H9 (cell line): ENCODE measurements at regions not wholly inside any gene's neighbourhood (a gene's known extent, or its start where the extent isn't known, plus 50 kb on each side); places are given as distances from the start of the nearest gene placed in this dataset.

ENCODE experiments used
- DNase-seq: peaks from one replicate; pipeline ENCODE4 v3.0.0-alpha.2; 2017
- H2AFZ ChIP-seq: one replicate; pipeline ENCODE4 v1.6.1; 2013; ENCODE audit warnings: mild to moderate bottlenecking, low read length, control low read depth, moderate library complexity
- H2AK5ac ChIP-seq: 2 replicates; pipeline ENCODE4 v1.6.1; 2013; ENCODE audit warnings: low read length, control low read depth, mixed read lengths; ENCODE audit not compliant: insufficient read length
- H2BK120ac ChIP-seq: one replicate; pipeline ENCODE4 v1.6.1; 2013; ENCODE audit warnings: low read depth, mild to moderate bottlenecking, low read length, control low read depth, inconsistent platforms; ENCODE audit not compliant: poor library complexity, severe bottlenecking
- H2BK12ac ChIP-seq: 2 replicates; pipeline ENCODE4 v1.6.1; 2013; ENCODE audit warnings: low read length, control low read depth, mixed read lengths, low read depth; ENCODE audit not compliant: insufficient read length
- H2BK15ac ChIP-seq: 2 replicates; pipeline ENCODE4 v1.6.1; 2013; ENCODE audit warnings: low read depth, low read length, control low read depth
- H2BK20ac ChIP-seq: one replicate; pipeline ENCODE4 v1.6.1; 2013; ENCODE audit warnings: low read depth, mild to moderate bottlenecking, low read length, control low read depth, inconsistent platforms; ENCODE audit not compliant: poor library complexity, severe bottlenecking
- H2BK5ac ChIP-seq: 2 replicates; pipeline ENCODE4 v1.6.1; 2013; ENCODE audit warnings: low read length, control low read depth, mixed read lengths; ENCODE audit not compliant: insufficient read length
- H3K14ac ChIP-seq: 2 replicates; pipeline ENCODE4 v1.6.1; 2013; ENCODE audit warnings: low read length, control low read depth; ENCODE audit not compliant: insufficient read depth
- H3K18ac ChIP-seq: 2 replicates; pipeline ENCODE4 v1.6.1; 2013; ENCODE audit warnings: low read depth, mild to moderate bottlenecking, mixed read lengths, low read length, control low read depth; ENCODE audit not compliant: insufficient read length
- H3K23ac ChIP-seq: 2 replicates; pipeline ENCODE4 v1.6.1; 2013; ENCODE audit warnings: low read length, control low read depth, mixed read lengths, low read depth; ENCODE audit not compliant: insufficient read length
- H3K23me2 ChIP-seq: 2 replicates; pipeline ENCODE4 v1.6.1; 2013; ENCODE audit warnings: low read depth, mild to moderate bottlenecking, mixed read lengths, low read length, control low read depth; ENCODE audit not compliant: insufficient read length, poor library complexity, severe bottlenecking
- H3K27ac ChIP-seq: 2 replicates; pipeline ENCODE4 v1.5.1; 2013; ENCODE audit warnings: low read length, control low read depth, mixed read lengths, low read depth; ENCODE audit not compliant: insufficient read length
- H3K27me3 ChIP-seq: 2 replicates; pipeline ENCODE4 v1.6.1; 2013; ENCODE audit warnings: low read length, control low read depth, inconsistent platforms; ENCODE audit not compliant: insufficient read depth
- H3K4ac ChIP-seq: 2 replicates; pipeline ENCODE4 v1.6.1; 2013; ENCODE audit warnings: low read depth, mild to moderate bottlenecking, control low read depth, inconsistent platforms, low read length, moderate library complexity
- H3K4me1 ChIP-seq: 2 replicates; pipeline ENCODE4 v1.6.1; 2013; ENCODE audit warnings: low read length, control low read depth, inconsistent platforms; ENCODE audit not compliant: insufficient read depth
- H3K4me2 ChIP-seq: 2 replicates; pipeline ENCODE4 v1.6.1; 2013; ENCODE audit warnings: low read length, control low read depth, mixed read lengths; ENCODE audit not compliant: insufficient read length, insufficient read depth
- H3K56ac ChIP-seq: 2 replicates; pipeline ENCODE4 v1.6.1; 2013; ENCODE audit warnings: low read depth, mild to moderate bottlenecking, mixed read lengths, low read length, control low read depth; ENCODE audit not compliant: insufficient read length
- H3K79me1 ChIP-seq: 2 replicates; pipeline ENCODE4 v1.6.1; 2013; ENCODE audit warnings: low read depth, mild to moderate bottlenecking, moderate library complexity, low read length, control low read depth, inconsistent platforms; ENCODE audit not compliant: insufficient read depth, poor library complexity, severe bottlenecking
- H3K79me2 ChIP-seq: 2 replicates; pipeline ENCODE4 v1.6.1; 2013; ENCODE audit warnings: low read length, control low read depth, inconsistent platforms; ENCODE audit not compliant: insufficient read depth
- H3K9ac ChIP-seq: 2 replicates; pipeline ENCODE4 v1.6.1; 2013; ENCODE audit warnings: low read length, control low read depth, mixed read lengths; ENCODE audit not compliant: insufficient read length; ENCODE audit errors: extremely low read depth
- H3K9me3 ChIP-seq: one replicate; pipeline ENCODE4 v1.6.1; 2013; ENCODE audit warnings: low read depth, low read length, inconsistent platforms; ENCODE audit not compliant: control insufficient read depth
- H3T11ph ChIP-seq: one replicate; pipeline ENCODE4 v1.6.1; 2013; ENCODE audit warnings: mild to moderate bottlenecking, low read length, control low read depth, inconsistent platforms
- H4K20me1 ChIP-seq: one replicate; pipeline ENCODE4 v1.6.1; 2013; ENCODE audit not compliant: control insufficient read depth, insufficient read length, insufficient read depth
- H4K5ac ChIP-seq: 2 replicates; pipeline ENCODE4 v1.6.1; 2013; ENCODE audit warnings: low read depth, mild to moderate bottlenecking, mixed read lengths, low read length, control low read depth; ENCODE audit not compliant: insufficient read length
- H4K8ac ChIP-seq: replicated peaks from 2 replicates; pipeline ENCODE4 v1.6.1; 2013; ENCODE audit warnings: low read length, control low read depth, mixed read lengths, low read depth; ENCODE audit not compliant: insufficient read length
- H4K91ac ChIP-seq: 2 replicates; pipeline ENCODE4 v1.6.1; 2013; ENCODE audit warnings: low read depth, mild to moderate bottlenecking, moderate library complexity, mixed read lengths, low read length, control low read depth; ENCODE audit not compliant: insufficient read length
- H3K27ac Mint-ChIP-seq, 3 experiments: 2 replicates in 2 of 3; 3 replicates in 1 of 3; pipeline ENCODE4 v1.8.0; 2020 to 2021; ENCODE audit warnings: mixed read lengths in 3 of 3, mild to moderate bottlenecking in 1 of 3, moderate library complexity in 1 of 3
- H3K27me3 Mint-ChIP-seq: 2 replicates; pipeline ENCODE4 v1.8.0; 2021; ENCODE audit warnings: low read depth, mild to moderate bottlenecking, moderate library complexity, mixed read lengths
- H3K36me3 Mint-ChIP-seq, 3 experiments: 2 replicates in 2 of 3; 3 replicates in 1 of 3; pipeline ENCODE4 v1.8.0; 2020 to 2021; ENCODE audit warnings: low read depth in 3 of 3, mixed read lengths in 3 of 3; ENCODE audit not compliant: insufficient read depth in 1 of 3
- H3K4me1 Mint-ChIP-seq, 2 experiments: 2 replicates each; pipeline ENCODE4 v1.8.0; 2020; ENCODE audit warnings: mixed read lengths in 2 of 2
- H3K4me3 Mint-ChIP-seq, 2 experiments: 2 replicates in 1 of 2; 3 replicates in 1 of 2; pipeline ENCODE4 v1.8.0; 2020 to 2021; ENCODE audit warnings: mild to moderate bottlenecking in 2 of 2, mixed read lengths in 2 of 2, moderate library complexity in 1 of 2
- H3K9me3 Mint-ChIP-seq, 2 experiments: 2 replicates in 1 of 2; 3 replicates in 1 of 2; pipeline ENCODE4 v1.8.0; 2020; ENCODE audit warnings: mild to moderate bottlenecking in 2 of 2, mixed read lengths in 2 of 2, moderate library complexity in 1 of 2
- CTCF ChIP-seq: fragments of 200-600 bp; sonication (generic); conservative IDR thresholded peaks from 3 replicates; pipeline ENCODE4 v1.8.0; 2021; ENCODE audit warnings: antibody characterized with exemption, mild to moderate bottlenecking
- WGBS: extraction: QIAGEN DNeasy Blood & Tissue Kit; methylation state at CpG from one replicate; pipeline ENCODE4 v1.1.7; 2013; ENCODE audit warnings: missing lambda C conversion rate, low lambda C conversion rate, mixed read lengths; ENCODE audit not compliant: insufficient read length; ENCODE audit errors: extremely low coverage; 5-methylcytosine and 5-hydroxymethylcytosine counted together

- no peak overlapping the region for H2BK15ac ChIP-seq
- H3T11ph ChIP-seq: no peak overlapping the region
- no peaks in the 10 kb centered on the region for H4K20me1 ChIP-seq
- no peak overlapping the region for H2AFZ ChIP-seq
- H3K79me1 ChIP-seq: no peaks in the 10 kb centered on the region
- Mint-ChIP-seq H3K27ac (no peak overlapping the region; a peak in 2 of 7 replicates), H3K4me3 (no peak overlapping the region), H3K27me3 (no peaks in the 10 kb centered on the region), H3K9me3 (peaks cover 0 to 3% of the 10 kb centered on the region in 2 experiments; a peak in 1 of 5 replicates), H3K4me1 (no peaks in the 10 kb centered on the region), H3K36me3 (no peaks in the 10 kb centered on the region)
- H2BK5ac ChIP-seq: no peak overlapping the region
- no peaks in the 10 kb centered on the region for H3K27me3 ChIP-seq
- H3K79me2 ChIP-seq: no peaks in the 10 kb centered on the region
- no peak overlapping the region for H4K8ac ChIP-seq
- no peak overlapping the region for H3K18ac ChIP-seq
- no peak overlapping the region for H3K56ac ChIP-seq
- no peak overlapping the region for H2BK12ac ChIP-seq
- no peak overlapping the region for H3K27ac ChIP-seq
- H3K4me2 ChIP-seq: no peak overlapping the region
- no peak overlapping the region for H4K5ac ChIP-seq
- H3K4me1 ChIP-seq: no peaks in the 10 kb centered on the region
- DNase-seq: no peak
- no peak overlapping the region for H2BK120ac ChIP-seq
- no peaks in the 10 kb centered on the region for H3K9me3 ChIP-seq
- H4K91ac ChIP-seq: no peak overlapping the region
- no peak overlapping the region for H2BK20ac ChIP-seq
- WGBS: no CpG with 5 or more reads among the region's 12 CpGs
- no peak overlapping the region for H3K4ac ChIP-seq
- no peaks in the 10 kb centered on the region for H3K23me2 ChIP-seq
- TF ChIP-seq CTCF: no peak
- no peak overlapping the region for H3K23ac ChIP-seq
- no peak overlapping the region for H2AK5ac ChIP-seq
- no peak overlapping the region; the same call in 1 of the 2 replicates for H3K14ac ChIP-seq
- H3K9ac ChIP-seq: no peak overlapping the region
These were observed 292.4 kb downstream of the ZWINT start for GRCh38 chr10:56068473-56069263.
